ENCODE measurements at regions not wholly inside any gene's neighbourhood (a gene's known extent, or its start where the extent isn't known, plus 50 kb on each side); places are given as distances from the start of the nearest gene placed in this dataset.

GRCh38 chr6:40871424-40871823 is 167.6 kb downstream of the UNC5CL start:
- TF ChIP-seq CTCF (IDR thresholded peaks at IDR 0.05; ENCODE audit: low read length) (no peak), EZH2 (optimal IDR thresholded peaks at IDR 0.05; ENCODE audit: low read depth, low read length) (no peak), EZH2phosphoT487 (IDR thresholded peaks at IDR 0.05; ENCODE audit: low read length) (no peak)

Data from MM.1S (cell line).